ENCODE measurements at regions not wholly inside any gene's neighbourhood (a gene's known extent, or its start where the extent isn't known, plus 50 kb on each side); places are given as distances from the start of the nearest gene placed in this dataset.

- no peak overlapping the region for H3K27ac ChIP-seq
- TF ChIP-seq CTCF (IDR thresholded peaks at IDR 0.05) (no peak), ZFX (IDR thresholded peaks at IDR 0.05; ENCODE audit: borderline replicate concordance) (no peak)
Measured at GRCh38 chr16:52751035-52751434, 204.1 kb upstream of the TOX3 start.

GRCh38 chr16:52748741-52749140 is 201.8 kb upstream of the TOX3 start:
- TF ChIP-seq ZFX (IDR thresholded peaks at IDR 0.05; ENCODE audit: borderline replicate concordance) (no peak), CTCF (IDR thresholded peaks at IDR 0.05) (no peak)
- H3K27ac ChIP-seq, result no peak overlapping the region

GRCh38 chr16:52747088-52747595 is 200.2 kb upstream of the TOX3 start:
- no peak overlapping the region for H3K27ac ChIP-seq
- TF ChIP-seq ZFX (IDR thresholded peaks at IDR 0.05; ENCODE audit: borderline replicate concordance) (no peak), CTCF (IDR thresholded peaks at IDR 0.05) (no peak)

- TF ChIP-seq ZFX (IDR thresholded peaks at IDR 0.05; ENCODE audit: borderline replicate concordance) (no peak), CTCF (IDR thresholded peaks at IDR 0.05) (no peak)
- H3K27ac ChIP-seq, result no peak overlapping the region
Measured at GRCh38 chr16:52743707-52744106, 196.8 kb upstream of the TOX3 start.

- no peak overlapping the region for H3K27ac ChIP-seq
- TF ChIP-seq CTCF (IDR thresholded peaks at IDR 0.05) (no peak), ZFX (IDR thresholded peaks at IDR 0.05; ENCODE audit: borderline replicate concordance) (no peak)
Measured at GRCh38 chr16:52742608-52743170, 195.7 kb upstream of the TOX3 start.

GRCh38 chr16:52742052-52742451 is 195.1 kb upstream of the TOX3 start:
- TF ChIP-seq ZFX (IDR thresholded peaks at IDR 0.05; ENCODE audit: borderline replicate concordance), result no peak
- TF ChIP-seq CTCF (IDR thresholded peaks at IDR 0.05), result no peak
- H3K27ac ChIP-seq, result no peak overlapping the region

- TF ChIP-seq CTCF (IDR thresholded peaks at IDR 0.05), result no peak
- TF ChIP-seq ZFX (IDR thresholded peaks at IDR 0.05; ENCODE audit: borderline replicate concordance), result no peak
- no peak overlapping the region for H3K27ac ChIP-seq
Measured at GRCh38 chr16:52741351-52741750, 194.4 kb upstream of the TOX3 start.
